Activated naive CD8-positive, alpha-beta T cell treated with anti-CD3 and anti-CD28 coated beads, Interleukin-2, amount 50 U/mL, for 24 hours (primary cell): ENCODE measurements at regions not wholly inside any gene's neighbourhood (a gene's known extent, or its start where the extent isn't known, plus 50 kb on each side); places are given as distances from the start of the nearest gene placed in this dataset.
"Not testable (repeated sequence)": the region's sequence is repeated elsewhere in the genome, so short reads cannot be mapped to it uniquely, and the experiment has no call there.

Experiments used
- ATAC-seq: fragments of 150-1000 bp; cut with Tn5 transposase; one replicate; pipeline ENCODE4 v1.10.0; 2021
- DNase-seq: peaks from one replicate; pipeline ENCODE4 v3.0.0; 2021
- H3K27ac Mint-ChIP-seq: one replicate; pipeline ENCODE4 v1.8.0; 2021; ENCODE audit warnings: mild to moderate bottlenecking, mixed read lengths
- H3K27me3 Mint-ChIP-seq: one replicate; pipeline ENCODE4 v1.8.0; 2021; ENCODE audit warnings: mixed read lengths
- H3K36me3 Mint-ChIP-seq: one replicate; pipeline ENCODE4 v1.8.0; 2021; ENCODE audit warnings: low read depth, mixed read lengths
- H3K4me1 Mint-ChIP-seq: one replicate; pipeline ENCODE4 v1.8.0; 2021; ENCODE audit warnings: mixed read lengths
- H3K4me3 Mint-ChIP-seq: one replicate; pipeline ENCODE4 v1.8.0; 2021; ENCODE audit warnings: mild to moderate bottlenecking, moderate library complexity, mixed read lengths
- H3K9me3 Mint-ChIP-seq: one replicate; pipeline ENCODE4 v1.8.0; 2021; ENCODE audit warnings: mixed read lengths

GRCh38 chr5:34096033-34096432 lies 53.0 kb upstream of the C1QTNF3 start:
- not testable (repeated sequence) for H3K9me3 Mint-ChIP-seq, H3K27ac Mint-ChIP-seq, H3K4me1 Mint-ChIP-seq, DNase-seq, H3K27me3 Mint-ChIP-seq, ATAC-seq, H3K4me3 Mint-ChIP-seq, H3K36me3 Mint-ChIP-seq

- not testable (repeated sequence) for H3K36me3 Mint-ChIP-seq, ATAC-seq, H3K4me1 Mint-ChIP-seq, H3K4me3 Mint-ChIP-seq, DNase-seq, H3K9me3 Mint-ChIP-seq, H3K27me3 Mint-ChIP-seq, H3K27ac Mint-ChIP-seq
These were observed 56.9 kb upstream of the C1QTNF3 start for GRCh38 chr5:34099891-34100290.

GRCh38 chr5:34101567-34101966 lies 58.6 kb upstream of the C1QTNF3 start:
- not testable (repeated sequence) for H3K4me1 Mint-ChIP-seq, H3K9me3 Mint-ChIP-seq, DNase-seq, H3K4me3 Mint-ChIP-seq, H3K36me3 Mint-ChIP-seq, H3K27ac Mint-ChIP-seq, H3K27me3 Mint-ChIP-seq, ATAC-seq

GRCh38 chr5:34108897-34109296 lies 65.9 kb upstream of the C1QTNF3 start:
- H3K27me3 Mint-ChIP-seq, result not testable (repeated sequence)

GRCh38 chr5:34124280-34124679 lies 81.3 kb upstream of the C1QTNF3 start:
- not testable (repeated sequence) for H3K36me3 Mint-ChIP-seq, DNase-seq, H3K4me1 Mint-ChIP-seq, ATAC-seq, H3K27me3 Mint-ChIP-seq, H3K9me3 Mint-ChIP-seq, H3K4me3 Mint-ChIP-seq, H3K27ac Mint-ChIP-seq

More at GRCh38 chr5:34108897-34109296, 65.9 kb upstream of the C1QTNF3 start:
- not testable (repeated sequence) for H3K4me1 Mint-ChIP-seq, H3K27ac Mint-ChIP-seq, DNase-seq, H3K4me3 Mint-ChIP-seq, H3K36me3 Mint-ChIP-seq, ATAC-seq, H3K9me3 Mint-ChIP-seq

GRCh38 chr5:34125354-34125753 lies 82.3 kb upstream of the C1QTNF3 start:
- H3K4me1 Mint-ChIP-seq, H3K4me3 Mint-ChIP-seq, H3K27me3 Mint-ChIP-seq, DNase-seq, H3K9me3 Mint-ChIP-seq, ATAC-seq, H3K36me3 Mint-ChIP-seq, H3K27ac Mint-ChIP-seq: not testable (repeated sequence)

GRCh38 chr5:34126741-34127140 lies 83.7 kb upstream of the C1QTNF3 start:
- H3K27ac Mint-ChIP-seq, ATAC-seq, H3K27me3 Mint-ChIP-seq, H3K4me1 Mint-ChIP-seq, H3K36me3 Mint-ChIP-seq, H3K4me3 Mint-ChIP-seq, H3K9me3 Mint-ChIP-seq, DNase-seq: not testable (repeated sequence)

- H3K27me3 Mint-ChIP-seq, H3K4me3 Mint-ChIP-seq, ATAC-seq, H3K4me1 Mint-ChIP-seq, DNase-seq, H3K27ac Mint-ChIP-seq, H3K9me3 Mint-ChIP-seq, H3K36me3 Mint-ChIP-seq: not testable (repeated sequence)
These were observed 84.8 kb upstream of the C1QTNF3 start for GRCh38 chr5:34127818-34128217.

GRCh38 chr5:34128890-34129289 lies 85.9 kb upstream of the C1QTNF3 start:
- not testable (repeated sequence) for DNase-seq, H3K27me3 Mint-ChIP-seq, H3K27ac Mint-ChIP-seq, H3K36me3 Mint-ChIP-seq, H3K4me1 Mint-ChIP-seq, H3K9me3 Mint-ChIP-seq, H3K4me3 Mint-ChIP-seq, ATAC-seq

GRCh38 chr5:34154988-34155387 lies 112.0 kb upstream of the C1QTNF3 start:
- H3K27me3 Mint-ChIP-seq, H3K36me3 Mint-ChIP-seq, H3K9me3 Mint-ChIP-seq, H3K27ac Mint-ChIP-seq, ATAC-seq, H3K4me1 Mint-ChIP-seq, DNase-seq, H3K4me3 Mint-ChIP-seq: not testable (repeated sequence)

- DNase-seq, H3K27me3 Mint-ChIP-seq, H3K9me3 Mint-ChIP-seq, H3K4me3 Mint-ChIP-seq, H3K27ac Mint-ChIP-seq, H3K36me3 Mint-ChIP-seq, H3K4me1 Mint-ChIP-seq, ATAC-seq: not testable (repeated sequence)
These were observed 113.8 kb upstream of the C1QTNF3 start for GRCh38 chr5:34156703-34157414.

- H3K4me3 Mint-ChIP-seq, H3K27ac Mint-ChIP-seq, H3K4me1 Mint-ChIP-seq, H3K9me3 Mint-ChIP-seq, DNase-seq, H3K36me3 Mint-ChIP-seq, H3K27me3 Mint-ChIP-seq, ATAC-seq: not testable (repeated sequence)
These were observed 117.9 kb upstream of the C1QTNF3 start for GRCh38 chr5:34160904-34161303.

GRCh38 chr5:34171398-34171797 lies 128.4 kb upstream of the C1QTNF3 start:
- DNase-seq, H3K27me3 Mint-ChIP-seq, H3K4me3 Mint-ChIP-seq, H3K9me3 Mint-ChIP-seq, H3K27ac Mint-ChIP-seq, H3K4me1 Mint-ChIP-seq, ATAC-seq: not testable (repeated sequence)
- peaks cover 20% of the 10 kb centered on the region for H3K36me3 Mint-ChIP-seq

- ATAC-seq, H3K27ac Mint-ChIP-seq, H3K27me3 Mint-ChIP-seq, H3K4me1 Mint-ChIP-seq, H3K9me3 Mint-ChIP-seq, DNase-seq, H3K4me3 Mint-ChIP-seq: not testable (repeated sequence)
- H3K36me3 Mint-ChIP-seq, result peaks cover 20% of the 10 kb centered on the region
These were observed 136.6 kb upstream of the C1QTNF3 start for GRCh38 chr5:34179453-34180190.

- H3K4me3 Mint-ChIP-seq, H3K27ac Mint-ChIP-seq, H3K9me3 Mint-ChIP-seq, DNase-seq, H3K27me3 Mint-ChIP-seq, H3K4me1 Mint-ChIP-seq, ATAC-seq: not testable (repeated sequence)
- peaks cover 18% of the 10 kb centered on the region for H3K36me3 Mint-ChIP-seq
These were observed 137.2 kb upstream of the C1QTNF3 start for GRCh38 chr5:34180225-34180624.
